GM19328 (cell line): ENCODE measurements at regions not wholly inside any gene's neighbourhood (a gene's known extent, or its start where the extent isn't known, plus 50 kb on each side); places are given as distances from the start of the nearest gene placed in this dataset.

Experiments used
- ATAC-seq: cut with Tn5 transposase; IDR thresholded peaks from one replicate; pipeline ENCODE4 v1.9.1; 2021; ENCODE audit warnings: mild to moderate bottlenecking, moderate library complexity; ENCODE audit not compliant: unreplicated experiment

GRCh38 chr3:23075496-23075895 lies 127.6 kb upstream of the UBE2E2 start:
- ATAC-seq: no peak

GRCh38 chr3:23076437-23076836 lies 126.7 kb upstream of the UBE2E2 start:
- no peak for ATAC-seq

- no peak for ATAC-seq
Observed at GRCh38 chr3:23077126-23077525, 126.0 kb upstream of the UBE2E2 start.

- ATAC-seq: no peak
Observed at GRCh38 chr3:23078735-23079134, 124.4 kb upstream of the UBE2E2 start.

- no peak for ATAC-seq
Observed at GRCh38 chr3:23079976-23080375, 123.2 kb upstream of the UBE2E2 start.

GRCh38 chr3:23083701-23084100 lies 119.4 kb upstream of the UBE2E2 start:
- no peak for ATAC-seq

- no peak for ATAC-seq
Observed at GRCh38 chr3:23084367-23084766, 118.8 kb upstream of the UBE2E2 start.

- no peak for ATAC-seq
Observed at GRCh38 chr3:23085261-23085660, 117.9 kb upstream of the UBE2E2 start.

- ATAC-seq: no peak
Observed at GRCh38 chr3:23086331-23086730, 116.8 kb upstream of the UBE2E2 start.

GRCh38 chr3:23086831-23087230 lies 116.3 kb upstream of the UBE2E2 start:
- ATAC-seq: no peak

GRCh38 chr3:23094412-23094811 lies 108.7 kb upstream of the UBE2E2 start:
- ATAC-seq: no peak

GRCh38 chr3:23094890-23095462 lies 108.2 kb upstream of the UBE2E2 start:
- ATAC-seq: no peak

- no peak for ATAC-seq
Observed at GRCh38 chr3:23096041-23096440, 107.1 kb upstream of the UBE2E2 start.

- no peak for ATAC-seq
Observed at GRCh38 chr3:23099021-23099420, 104.1 kb upstream of the UBE2E2 start.

- ATAC-seq: no peak
Observed at GRCh38 chr3:23099677-23100076, 103.5 kb upstream of the UBE2E2 start.

GRCh38 chr3:23100106-23100505 lies 103.0 kb upstream of the UBE2E2 start:
- no peak for ATAC-seq

- no peak for ATAC-seq
Observed at GRCh38 chr3:23103764-23104163, 99.4 kb upstream of the UBE2E2 start.

- ATAC-seq: no peak
Observed at GRCh38 chr3:23105048-23105447, 98.1 kb upstream of the UBE2E2 start.

- ATAC-seq: no peak
Observed at GRCh38 chr3:23106666-23107065, 96.5 kb upstream of the UBE2E2 start.

GRCh38 chr3:23107221-23107620 lies 95.9 kb upstream of the UBE2E2 start:
- no peak for ATAC-seq

- no peak for ATAC-seq
Observed at GRCh38 chr3:23108451-23109057, 94.6 kb upstream of the UBE2E2 start.

- ATAC-seq: no peak
Observed at GRCh38 chr3:23111286-23111685, 91.8 kb upstream of the UBE2E2 start.

- no peak for ATAC-seq
Observed at GRCh38 chr3:23111797-23112196, 91.3 kb upstream of the UBE2E2 start.
